ENCODE measurements at regions not wholly inside any gene's neighbourhood (a gene's known extent, or its start where the extent isn't known, plus 50 kb on each side); places are given as distances from the start of the nearest gene placed in this dataset.

DNA sequence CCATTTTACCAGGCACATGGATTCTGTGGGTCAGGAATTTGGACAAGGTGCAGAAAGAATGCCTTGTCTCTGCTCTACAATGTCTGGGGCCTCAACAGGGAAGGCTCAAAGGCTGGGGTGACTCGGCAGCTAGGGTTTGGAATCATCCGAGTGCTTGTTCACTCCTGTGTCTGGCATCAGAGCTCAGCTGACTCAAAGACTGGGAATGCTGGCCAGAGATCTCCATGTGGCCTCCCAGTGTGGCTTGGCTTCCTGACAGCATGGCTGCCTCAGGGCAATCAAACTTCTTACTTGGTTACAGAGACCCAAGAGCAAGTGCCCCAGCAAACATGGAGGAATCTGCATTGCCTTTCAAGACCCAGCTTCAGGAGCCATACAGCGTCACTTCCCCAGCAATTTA is 110.5 kb downstream of the TOMM20 start:
- TF ChIP-seq CTCF (IDR thresholded peaks at IDR 0.05; ENCODE audit: insufficient read depth, low read depth, low read length) (no peak), EZH2 (IDR thresholded peaks at IDR 0.05; ENCODE audit: insufficient read depth, low read length) (no peak)

All from astrocyte (in vitro differentiated cells and primary cell).